H9 (cell line): ENCODE measurements at regions not wholly inside any gene's neighbourhood (a gene's known extent, or its start where the extent isn't known, plus 50 kb on each side); places are given as distances from the start of the nearest gene placed in this dataset.

Experiments
- DNase-seq: peaks from one replicate; pipeline ENCODE4 v3.0.0-alpha.2; 2017
- H2AFZ ChIP-seq: one replicate; pipeline ENCODE4 v1.6.1; 2013; ENCODE audit warnings: mild to moderate bottlenecking, low read length, control low read depth, moderate library complexity
- H2AK5ac ChIP-seq: 2 replicates; pipeline ENCODE4 v1.6.1; 2013; ENCODE audit warnings: low read length, control low read depth, mixed read lengths; ENCODE audit not compliant: insufficient read length
- H2BK120ac ChIP-seq: one replicate; pipeline ENCODE4 v1.6.1; 2013; ENCODE audit warnings: low read depth, mild to moderate bottlenecking, low read length, control low read depth, inconsistent platforms; ENCODE audit not compliant: poor library complexity, severe bottlenecking
- H2BK12ac ChIP-seq: 2 replicates; pipeline ENCODE4 v1.6.1; 2013; ENCODE audit warnings: low read length, control low read depth, mixed read lengths, low read depth; ENCODE audit not compliant: insufficient read length
- H2BK15ac ChIP-seq: 2 replicates; pipeline ENCODE4 v1.6.1; 2013; ENCODE audit warnings: low read depth, low read length, control low read depth
- H2BK20ac ChIP-seq: one replicate; pipeline ENCODE4 v1.6.1; 2013; ENCODE audit warnings: low read depth, mild to moderate bottlenecking, low read length, control low read depth, inconsistent platforms; ENCODE audit not compliant: poor library complexity, severe bottlenecking
- H2BK5ac ChIP-seq: 2 replicates; pipeline ENCODE4 v1.6.1; 2013; ENCODE audit warnings: low read length, control low read depth, mixed read lengths; ENCODE audit not compliant: insufficient read length
- H3K14ac ChIP-seq: 2 replicates; pipeline ENCODE4 v1.6.1; 2013; ENCODE audit warnings: low read length, control low read depth; ENCODE audit not compliant: insufficient read depth
- H3K18ac ChIP-seq: 2 replicates; pipeline ENCODE4 v1.6.1; 2013; ENCODE audit warnings: low read depth, mild to moderate bottlenecking, mixed read lengths, low read length, control low read depth; ENCODE audit not compliant: insufficient read length
- H3K23ac ChIP-seq: 2 replicates; pipeline ENCODE4 v1.6.1; 2013; ENCODE audit warnings: low read length, control low read depth, mixed read lengths, low read depth; ENCODE audit not compliant: insufficient read length
- H3K23me2 ChIP-seq: 2 replicates; pipeline ENCODE4 v1.6.1; 2013; ENCODE audit warnings: low read depth, mild to moderate bottlenecking, mixed read lengths, low read length, control low read depth; ENCODE audit not compliant: insufficient read length, poor library complexity, severe bottlenecking
- H3K27ac ChIP-seq: 2 replicates; pipeline ENCODE4 v1.5.1; 2013; ENCODE audit warnings: low read length, control low read depth, mixed read lengths, low read depth; ENCODE audit not compliant: insufficient read length
- H3K27me3 ChIP-seq: 2 replicates; pipeline ENCODE4 v1.6.1; 2013; ENCODE audit warnings: low read length, control low read depth, inconsistent platforms; ENCODE audit not compliant: insufficient read depth
- H3K4ac ChIP-seq: 2 replicates; pipeline ENCODE4 v1.6.1; 2013; ENCODE audit warnings: low read depth, mild to moderate bottlenecking, control low read depth, inconsistent platforms, low read length, moderate library complexity
- H3K4me1 ChIP-seq: 2 replicates; pipeline ENCODE4 v1.6.1; 2013; ENCODE audit warnings: low read length, control low read depth, inconsistent platforms; ENCODE audit not compliant: insufficient read depth
- H3K4me2 ChIP-seq: 2 replicates; pipeline ENCODE4 v1.6.1; 2013; ENCODE audit warnings: low read length, control low read depth, mixed read lengths; ENCODE audit not compliant: insufficient read length, insufficient read depth
- H3K56ac ChIP-seq: 2 replicates; pipeline ENCODE4 v1.6.1; 2013; ENCODE audit warnings: low read depth, mild to moderate bottlenecking, mixed read lengths, low read length, control low read depth; ENCODE audit not compliant: insufficient read length
- H3K79me1 ChIP-seq: 2 replicates; pipeline ENCODE4 v1.6.1; 2013; ENCODE audit warnings: low read depth, mild to moderate bottlenecking, moderate library complexity, low read length, control low read depth, inconsistent platforms; ENCODE audit not compliant: insufficient read depth, poor library complexity, severe bottlenecking
- H3K79me2 ChIP-seq: 2 replicates; pipeline ENCODE4 v1.6.1; 2013; ENCODE audit warnings: low read length, control low read depth, inconsistent platforms; ENCODE audit not compliant: insufficient read depth
- H3K9ac ChIP-seq: 2 replicates; pipeline ENCODE4 v1.6.1; 2013; ENCODE audit warnings: low read length, control low read depth, mixed read lengths; ENCODE audit not compliant: insufficient read length; ENCODE audit errors: extremely low read depth
- H3K9me3 ChIP-seq: one replicate; pipeline ENCODE4 v1.6.1; 2013; ENCODE audit warnings: low read depth, low read length, inconsistent platforms; ENCODE audit not compliant: control insufficient read depth
- H3T11ph ChIP-seq: one replicate; pipeline ENCODE4 v1.6.1; 2013; ENCODE audit warnings: mild to moderate bottlenecking, low read length, control low read depth, inconsistent platforms
- H4K20me1 ChIP-seq: one replicate; pipeline ENCODE4 v1.6.1; 2013; ENCODE audit not compliant: control insufficient read depth, insufficient read length, insufficient read depth
- H4K5ac ChIP-seq: 2 replicates; pipeline ENCODE4 v1.6.1; 2013; ENCODE audit warnings: low read depth, mild to moderate bottlenecking, mixed read lengths, low read length, control low read depth; ENCODE audit not compliant: insufficient read length
- H4K8ac ChIP-seq: replicated peaks from 2 replicates; pipeline ENCODE4 v1.6.1; 2013; ENCODE audit warnings: low read length, control low read depth, mixed read lengths, low read depth; ENCODE audit not compliant: insufficient read length
- H4K91ac ChIP-seq: 2 replicates; pipeline ENCODE4 v1.6.1; 2013; ENCODE audit warnings: low read depth, mild to moderate bottlenecking, moderate library complexity, mixed read lengths, low read length, control low read depth; ENCODE audit not compliant: insufficient read length
- H3K27ac Mint-ChIP-seq, 3 experiments: 2 replicates in 2 of 3; 3 replicates in 1 of 3; pipeline ENCODE4 v1.8.0; 2020 to 2021; ENCODE audit warnings: mixed read lengths in 3 of 3, mild to moderate bottlenecking in 1 of 3, moderate library complexity in 1 of 3
- H3K27me3 Mint-ChIP-seq: 2 replicates; pipeline ENCODE4 v1.8.0; 2021; ENCODE audit warnings: low read depth, mild to moderate bottlenecking, moderate library complexity, mixed read lengths
- H3K36me3 Mint-ChIP-seq, 3 experiments: 2 replicates in 2 of 3; 3 replicates in 1 of 3; pipeline ENCODE4 v1.8.0; 2020 to 2021; ENCODE audit warnings: low read depth in 3 of 3, mixed read lengths in 3 of 3; ENCODE audit not compliant: insufficient read depth in 1 of 3
- H3K4me1 Mint-ChIP-seq, 2 experiments: 2 replicates each; pipeline ENCODE4 v1.8.0; 2020; ENCODE audit warnings: mixed read lengths in 2 of 2
- H3K4me3 Mint-ChIP-seq, 2 experiments: 2 replicates in 1 of 2; 3 replicates in 1 of 2; pipeline ENCODE4 v1.8.0; 2020 to 2021; ENCODE audit warnings: mild to moderate bottlenecking in 2 of 2, mixed read lengths in 2 of 2, moderate library complexity in 1 of 2
- H3K9me3 Mint-ChIP-seq, 2 experiments: 2 replicates in 1 of 2; 3 replicates in 1 of 2; pipeline ENCODE4 v1.8.0; 2020; ENCODE audit warnings: mild to moderate bottlenecking in 2 of 2, mixed read lengths in 2 of 2, moderate library complexity in 1 of 2
- WGBS: extraction: QIAGEN DNeasy Blood & Tissue Kit; methylation state at CpG from one replicate; pipeline ENCODE4 v1.1.7; 2013; ENCODE audit warnings: missing lambda C conversion rate, low lambda C conversion rate, mixed read lengths; ENCODE audit not compliant: insufficient read length; ENCODE audit errors: extremely low coverage; 5-methylcytosine and 5-hydroxymethylcytosine counted together
- TF ChIP-seq, protein P1 (sequence below): fragments of 200-600 bp; sonication (generic); conservative IDR thresholded peaks from 3 replicates; pipeline ENCODE4 v1.8.0; 2021; ENCODE audit warnings: antibody characterized with exemption, mild to moderate bottlenecking

DNA sequence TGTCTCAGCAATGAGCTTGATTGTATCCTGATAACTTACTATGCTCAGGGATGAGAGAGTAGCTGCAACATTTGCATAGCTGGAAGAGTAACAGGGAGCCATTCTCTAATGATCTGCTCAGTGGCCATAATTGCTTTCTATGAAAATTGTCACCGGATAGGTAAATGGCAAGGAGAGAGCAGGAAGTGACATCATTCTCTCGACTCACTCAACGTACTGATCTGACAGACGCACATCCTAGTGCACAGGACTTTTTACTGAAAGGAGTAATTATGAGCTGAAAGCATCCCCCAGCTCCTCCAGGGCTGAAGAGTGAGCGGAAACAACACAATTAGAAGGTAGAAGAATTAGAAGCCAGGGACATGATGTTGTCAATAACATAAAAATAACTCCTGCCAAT, 71.8 kb downstream of the IRX5 start:
- no peak overlapping the region for H3K4me2 ChIP-seq
- no CpG with 5 or more reads among the region's 5 CpGs for WGBS

More for the DNA sequence above, 71.8 kb downstream of the IRX5 start:
- DNase-seq = no peak
- no peak overlapping the region for H3K18ac ChIP-seq
- no peaks in the 10 kb centered on the region for H3K4me1 ChIP-seq
- no peak overlapping the region for H3K27ac Mint-ChIP-seq
- no peaks in the 10 kb centered on the region for H3K79me2 ChIP-seq
- no peak overlapping the region for H2BK15ac ChIP-seq
- no peaks in the 10 kb centered on the region for H3K9me3 Mint-ChIP-seq
- H3K27ac ChIP-seq = no peak overlapping the region
- no peaks in the 10 kb centered on the region for H3K36me3 Mint-ChIP-seq
- peaks cover 0 to 11% of the 10 kb centered on the region in 2 experiments; a peak in 2 of 4 replicates for H3K4me1 Mint-ChIP-seq
- no peak overlapping the region for H3K9ac ChIP-seq
- H3K27me3 Mint-ChIP-seq = peaks cover 4% of the 10 kb centered on the region
- TF ChIP-seq, protein P1, sequence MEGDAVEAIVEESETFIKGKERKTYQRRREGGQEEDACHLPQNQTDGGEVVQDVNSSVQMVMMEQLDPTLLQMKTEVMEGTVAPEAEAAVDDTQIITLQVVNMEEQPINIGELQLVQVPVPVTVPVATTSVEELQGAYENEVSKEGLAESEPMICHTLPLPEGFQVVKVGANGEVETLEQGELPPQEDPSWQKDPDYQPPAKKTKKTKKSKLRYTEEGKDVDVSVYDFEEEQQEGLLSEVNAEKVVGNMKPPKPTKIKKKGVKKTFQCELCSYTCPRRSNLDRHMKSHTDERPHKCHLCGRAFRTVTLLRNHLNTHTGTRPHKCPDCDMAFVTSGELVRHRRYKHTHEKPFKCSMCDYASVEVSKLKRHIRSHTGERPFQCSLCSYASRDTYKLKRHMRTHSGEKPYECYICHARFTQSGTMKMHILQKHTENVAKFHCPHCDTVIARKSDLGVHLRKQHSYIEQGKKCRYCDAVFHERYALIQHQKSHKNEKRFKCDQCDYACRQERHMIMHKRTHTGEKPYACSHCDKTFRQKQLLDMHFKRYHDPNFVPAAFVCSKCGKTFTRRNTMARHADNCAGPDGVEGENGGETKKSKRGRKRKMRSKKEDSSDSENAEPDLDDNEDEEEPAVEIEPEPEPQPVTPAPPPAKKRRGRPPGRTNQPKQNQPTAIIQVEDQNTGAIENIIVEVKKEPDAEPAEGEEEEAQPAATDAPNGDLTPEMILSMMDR = no peak
- H3K4ac ChIP-seq = no peak overlapping the region
- H4K91ac ChIP-seq = no peak overlapping the region
- no peak overlapping the region for H2BK120ac ChIP-seq
- H3K56ac ChIP-seq = no peak overlapping the region
- no peak overlapping the region for H2BK12ac ChIP-seq
- no peaks in the 10 kb centered on the region for H4K20me1 ChIP-seq
- no peak overlapping the region for H2AFZ ChIP-seq
- H2BK20ac ChIP-seq = no peak overlapping the region
- no peaks in the 10 kb centered on the region for H3K9me3 ChIP-seq
- no peaks in the 10 kb centered on the region for H3K79me1 ChIP-seq
- H3K27me3 ChIP-seq = no peaks in the 10 kb centered on the region
- no peak overlapping the region for H4K8ac ChIP-seq
- no peak overlapping the region for H3K14ac ChIP-seq
- H3T11ph ChIP-seq = no peak overlapping the region
- H2BK5ac ChIP-seq = no peak overlapping the region
- H3K23ac ChIP-seq = no peak overlapping the region
- H4K5ac ChIP-seq = no peak overlapping the region
- no peak overlapping the region for H2AK5ac ChIP-seq
- H3K4me3 Mint-ChIP-seq = no peak overlapping the region
- H3K23me2 ChIP-seq = no peaks in the 10 kb centered on the region
